Heart left ventricle (tissue), 16 donors: ENCODE measurements at regions not wholly inside any gene's neighbourhood (a gene's known extent, or its start where the extent isn't known, plus 50 kb on each side); places are given as distances from the start of the nearest gene placed in this dataset.

Experiments used
- ATAC-seq, 4 donors: fragments of 200-7000 bp; cut with Tn5 transposase; one replicate each; pipeline ENCODE4 v1.9.1; 2020 to 2022; ENCODE audit warnings: moderate library complexity in 4 of 4, mild to moderate bottlenecking in 3 of 4, moderate number of reproducible peaks in 1 of 4
- DNase-seq, 5 donors: peaks; one replicate each; pipeline ENCODE4 v3.0.0-alpha.2; 2020
- H3K27ac ChIP-seq, 12 donors: fragments of 200-600 bp; sonication (generic) in 4 of 12; one replicate each; pipeline versions ENCODE4 v1.5.0 to v1.8.0; 2016 to 2022; ENCODE audit warnings: mild to moderate bottlenecking in 2 of 12
- H3K27me3 ChIP-seq, 9 donors: fragments of 200-600 bp; sonication (generic) in 2 of 9; one replicate each; pipeline versions ENCODE4 v1.5.1 to v1.8.0; 2016 to 2022; ENCODE audit warnings: mild to moderate bottlenecking in 3 of 9
- H3K36me3 ChIP-seq, 9 donors: fragments of 200-600 bp; sonication (generic) in 2 of 9; one replicate each; pipeline versions ENCODE4 v1.5.0 to v1.8.0; 2018 to 2022; ENCODE audit warnings: mild to moderate bottlenecking in 2 of 9
- H3K4me1 ChIP-seq, 12 donors: fragments of 200-600 bp; sonication (generic) in 4 of 12; one replicate each; pipeline versions ENCODE4 v1.5.0 to v1.8.0; 2016 to 2022; ENCODE audit warnings: mild to moderate bottlenecking in 3 of 12
- H3K4me3 ChIP-seq, 12 donors: fragments of 200-600 bp; sonication (generic) in 4 of 12; one replicate each; pipeline versions ENCODE4 v1.5.0 to v1.8.0; 2017 to 2022; ENCODE audit warnings: mild to moderate bottlenecking in 9 of 12, moderate library complexity in 4 of 12
- H3K9me3 ChIP-seq, 12 donors: fragments of 200-600 bp; sonication (generic) in 4 of 12; one replicate each; pipeline versions ENCODE4 v1.5.0 to v1.8.0; 2016 to 2022; ENCODE audit warnings: mild to moderate bottlenecking in 1 of 12
- CTCF ChIP-seq, 12 donors: fragments of 200-600 bp; sonication (generic) in 4 of 12; IDR thresholded peaks; one replicate each; pipeline versions ENCODE4 v1.5.0 to v1.8.0; 2018 to 2022; ENCODE audit warnings: antibody characterized with exemption in 12 of 12, mild to moderate bottlenecking in 5 of 12
- POLR2A ChIP-seq, 2 donors: fragments of 450-650 bp; IDR thresholded peaks; one replicate each; pipeline ENCODE4 v1.6.1; 2017; ENCODE audit warnings: antibody characterized with exemption in 2 of 2, mild to moderate bottlenecking in 2 of 2, moderate library complexity in 2 of 2
- WGBS, 4 donors: extraction: QIAGEN DNeasy Blood & Tissue Kit in 2 of 4; methylation state at CpG; one replicate each; pipeline versions ENCODE4 v1.1.5 to v1.1.7; 2013 to 2018; 5-methylcytosine and 5-hydroxymethylcytosine counted together
- intact Hi-C, 10 donors: fragments of 100-400 bp; cut with DNase I; formaldehyde crosslinking; loops; one replicate each; pipeline versions ENCODE4 v1.11.1 to v1.14.2; 2022
- donor health status: ischemic (EF 13 %, LVEDD 7.1; RV severe dilation, severe dysfunction).
- donor health status: healthy with polysubstance abuse.
- donor health status: DM: no; HTN: yes; CAD: no.
- donor health status: DM: no; HTN: no; CAD: no.
- donor health status: ischemic (EF 25% LVEDD 6.9; RV normal size, moderate dysfunction).
- donor health status: ischemic (EF 25% LVEDD 5.7; RV mildly dilated, moderate dysfunction).
- donor health status: healthy.
- donor health status: DM: yes; HTN: yes; CAD: no.
- donor health status: ischemic (EF 35%, LVEDD 5.7; RV mildly dilated, moderate dysfunction).
- donor health status: nonischemic (EF 11% LVEDD 7.7; RV severe dilation, severe dysfunction).
- donor health status: DM: yes; HTN: yes; CAD: no.
- donor health status: PGD.
- donor health status: ischemic (EF 29% LVEDD 5.4; RV normal size, mild dysfunction).
- donor health status: nonischemic (EF 23%, LVEDD 6.1; RV moderate dilation, normal function).

- Histone ChIP-seq H3K27ac (no peak overlapping the region), H3K4me3 (no peak overlapping the region), H3K36me3 (no peaks in the 10 kb centered on the region), H3K4me1 (no peaks in the 10 kb centered on the region), H3K27me3 (no peaks in the 10 kb centered on the region), H3K9me3 (no peaks in the 10 kb centered on the region)
- intact Hi-C loops, result no loop called here
- ATAC-seq (no peak), DNase-seq (no peak)
- no peak for TF ChIP-seq POLR2A (IDR thresholded peaks at IDR 0.05)
- TF ChIP-seq CTCF (IDR thresholded peaks at IDR 0.05), result no peak
- WGBS, 4 donors, result 69 to 74% (median 72%) methylated on average over 1 of the region's 1 CpG
Measured at GRCh38 chr7:114209968-114210367, 204.6 kb upstream of the FOXP2 start.

GRCh38 chr7:114206688-114207087 is 207.9 kb upstream of the FOXP2 start:
- no peak for DNase-seq

GRCh38 chr7:114196517-114196916 is 218.1 kb upstream of the FOXP2 start:
- DNase-seq (no peak), ATAC-seq (no peak)
- H3K27me3 ChIP-seq, result no peaks in the 10 kb centered on the region
- no peak overlapping the region for H3K4me3 ChIP-seq
- 70 to 91% (median 85%) methylated on average over 1 of the region's 1 CpG for WGBS, 4 donors
- no peak for TF ChIP-seq CTCF (IDR thresholded peaks at IDR 0.05)
- TF ChIP-seq POLR2A (IDR thresholded peaks at IDR 0.05), result no peak
- no peaks in the 10 kb centered on the region for H3K4me1 ChIP-seq
- H3K9me3 ChIP-seq, result no peaks in the 10 kb centered on the region
- intact Hi-C loops, result no loop called here
- no peaks in the 10 kb centered on the region for H3K36me3 ChIP-seq
- H3K27ac ChIP-seq, result no peak overlapping the region

More at GRCh38 chr7:114206688-114207087, 207.9 kb upstream of the FOXP2 start:
- Histone ChIP-seq H3K9me3 (no peaks in the 10 kb centered on the region), H3K36me3 (no peaks in the 10 kb centered on the region), H3K4me3 (no peak overlapping the region), H3K27ac (no peak overlapping the region), H3K27me3 (no peaks in the 10 kb centered on the region), H3K4me1 (no peaks in the 10 kb centered on the region)
- intact Hi-C loops, result no loop called here
- WGBS, 4 donors, result 66 to 79% (median 71%) methylated on average over 1 of the region's 1 CpG
- TF ChIP-seq POLR2A (IDR thresholded peaks at IDR 0.05), result no peak
- TF ChIP-seq CTCF (IDR thresholded peaks at IDR 0.05), result no peak
- ATAC-seq, result no peak

- no peak for DNase-seq
- no peaks in the 10 kb centered on the region for H3K9me3 ChIP-seq
- H3K4me1 ChIP-seq, result no peaks in the 10 kb centered on the region
- no peaks in the 10 kb centered on the region for H3K27me3 ChIP-seq
- no peak for TF ChIP-seq POLR2A (IDR thresholded peaks at IDR 0.05)
- TF ChIP-seq CTCF (IDR thresholded peaks at IDR 0.05), result no peak
- no peak overlapping the region for H3K27ac ChIP-seq
- no peak for ATAC-seq
- WGBS, 4 donors, result 46 to 70% (median 52%) methylated on average over 2 of the region's 2 CpGs
- intact Hi-C loops, result no loop called here
- H3K4me3 ChIP-seq, result no peak overlapping the region
- no peaks in the 10 kb centered on the region for H3K36me3 ChIP-seq
Measured at GRCh38 chr7:114190387-114190786, 224.2 kb upstream of the FOXP2 start.
